ENCODE measurements at regions not wholly inside any gene's neighbourhood (a gene's known extent, or its start where the extent isn't known, plus 50 kb on each side); places are given as distances from the start of the nearest gene placed in this dataset.

DNA sequence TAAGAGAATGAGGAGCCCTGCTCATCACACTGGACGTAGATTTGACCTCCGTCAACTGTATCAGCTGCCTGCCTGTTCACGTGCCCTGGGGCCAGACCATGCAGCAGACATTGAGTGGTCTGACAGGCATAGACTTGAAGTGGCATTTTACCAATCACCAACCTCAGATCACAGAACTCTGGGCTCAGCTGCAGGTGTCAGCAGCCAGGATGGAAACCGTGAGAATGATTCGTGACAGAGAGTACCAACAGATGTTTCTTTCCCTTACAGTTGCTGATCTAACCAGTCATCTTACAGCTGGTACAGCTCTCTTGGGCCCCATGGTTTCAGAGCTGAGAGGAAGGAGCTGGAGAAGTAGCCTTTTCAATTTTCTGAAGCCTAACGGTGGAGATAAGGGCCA is 148.9 kb downstream of the EN1 start:
- no peak for DNase-seq (ENCODE audit: low read depth)

DNA sequence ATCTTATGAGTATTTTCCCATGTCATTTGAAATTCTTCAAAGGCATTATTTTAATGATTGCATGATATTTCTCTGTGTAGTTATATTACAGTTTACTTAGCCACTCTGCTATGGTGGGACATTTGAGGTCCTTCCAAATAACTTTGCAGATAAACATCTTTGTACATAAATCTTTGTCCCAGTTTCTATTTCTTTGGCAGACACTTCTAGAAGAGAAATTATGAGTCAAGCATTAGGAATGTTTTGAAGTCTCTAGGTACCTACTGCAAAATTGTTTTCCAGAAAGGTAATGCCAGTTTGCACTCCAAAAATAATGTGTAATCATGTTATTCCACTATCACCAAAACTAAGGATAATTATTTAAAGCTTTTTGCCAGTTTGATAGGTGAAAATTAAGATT is 149.7 kb downstream of the EN1 start:
- DNase-seq (ENCODE audit: low read depth) = no peak

DNA sequence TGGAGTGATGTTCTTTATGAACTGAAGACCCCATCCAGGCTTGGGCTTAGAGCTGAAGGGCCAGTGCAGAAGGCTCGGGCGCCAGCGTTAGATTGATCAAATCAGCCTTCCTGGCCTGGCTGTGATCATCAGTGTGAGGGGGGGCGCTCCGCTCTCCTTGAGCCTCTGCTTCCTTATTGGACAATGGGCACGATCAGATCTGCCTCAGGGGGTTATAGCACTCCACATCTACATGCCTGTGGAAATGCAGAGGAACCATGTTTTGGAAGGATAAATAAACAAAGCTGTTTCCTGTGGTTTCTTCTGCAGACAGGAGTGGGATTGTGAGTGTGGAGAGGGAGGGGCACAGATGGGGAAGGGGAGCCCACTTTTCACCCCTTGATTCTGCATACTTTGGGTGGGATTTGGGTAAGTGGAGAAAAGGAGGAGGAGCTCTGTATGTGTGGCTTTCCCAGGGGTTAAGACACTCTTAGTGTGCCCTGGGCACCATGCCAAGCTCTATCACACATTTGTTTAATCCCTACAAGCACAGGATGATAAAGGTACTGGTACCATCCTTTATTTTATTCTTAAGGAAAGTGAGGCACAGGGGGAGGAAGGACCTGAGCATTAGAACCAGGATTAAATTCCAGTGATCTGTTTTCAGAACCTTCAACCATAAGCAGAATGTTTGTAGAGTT is 150.5 kb downstream of the EN1 start:
- DNase-seq (ENCODE audit: low read depth) = no peak

DNA sequence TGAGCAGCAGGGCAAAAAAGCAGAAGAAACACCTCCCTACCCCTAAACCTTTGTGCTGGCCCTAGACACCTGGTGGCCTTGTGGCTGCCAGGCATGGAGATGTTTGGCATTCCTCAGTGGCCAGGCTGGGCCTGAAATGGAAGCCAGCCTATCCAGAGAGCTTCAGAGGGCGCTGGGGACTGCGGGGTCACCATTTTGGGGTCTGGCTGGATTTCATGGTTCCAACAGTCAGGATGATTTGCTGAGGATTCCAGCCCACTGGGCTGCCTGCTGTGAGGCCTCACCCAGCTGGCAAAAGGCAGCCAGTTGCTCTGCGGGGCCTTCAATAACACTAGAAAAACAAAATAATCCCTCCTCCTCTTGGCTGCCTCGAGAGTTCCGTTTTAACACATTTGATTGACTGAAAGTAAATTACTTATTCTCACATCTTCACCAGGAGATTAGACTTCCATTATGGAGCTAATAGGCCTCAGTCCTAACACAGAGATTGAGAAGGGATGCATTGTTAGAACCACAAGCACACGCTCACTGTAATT is 154.1 kb downstream of the EN1 start:
- DNase-seq (ENCODE audit: low read depth) = no peak

DNA sequence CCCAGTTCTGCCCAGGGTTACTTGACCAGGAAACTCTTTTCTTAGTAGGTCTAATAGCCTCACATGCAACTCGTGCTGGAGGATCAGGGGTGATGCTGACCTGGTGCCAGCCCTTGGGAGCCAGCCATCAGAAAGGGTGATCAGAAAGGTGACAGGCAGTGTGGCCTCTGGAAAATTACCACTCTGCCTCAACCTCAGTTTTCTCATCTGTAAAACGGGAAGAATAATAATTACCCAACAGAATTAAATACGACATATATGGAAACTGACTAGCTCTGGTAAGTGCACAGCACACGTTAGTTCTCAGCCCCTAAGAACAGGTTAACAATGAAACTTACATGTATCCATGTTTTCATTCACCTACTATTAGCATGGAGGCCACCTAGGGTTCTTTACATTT is 157.6 kb downstream of the EN1 start:
- DNase-seq (ENCODE audit: low read depth) = no peak

DNA sequence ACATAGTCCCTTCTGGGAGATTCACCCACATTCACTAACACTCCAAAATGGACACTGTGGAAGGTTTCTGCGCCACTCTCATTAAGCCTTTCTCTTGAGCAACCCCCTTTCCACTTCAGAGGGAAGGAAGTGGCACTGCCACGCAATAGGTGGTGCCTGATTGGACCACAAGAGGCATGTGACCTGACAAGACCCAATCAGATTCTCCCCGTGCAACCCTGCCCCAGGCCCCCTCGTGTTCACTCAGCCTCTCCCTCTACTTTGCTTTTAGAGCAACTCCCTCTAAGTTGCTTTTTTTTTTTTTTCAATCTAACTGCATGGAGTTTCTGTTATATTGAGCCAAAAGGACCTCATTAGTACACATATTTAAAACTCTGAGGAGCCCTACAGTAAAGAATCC is 158.0 kb downstream of the EN1 start:
- DNase-seq (ENCODE audit: low read depth) = no peak

DNA sequence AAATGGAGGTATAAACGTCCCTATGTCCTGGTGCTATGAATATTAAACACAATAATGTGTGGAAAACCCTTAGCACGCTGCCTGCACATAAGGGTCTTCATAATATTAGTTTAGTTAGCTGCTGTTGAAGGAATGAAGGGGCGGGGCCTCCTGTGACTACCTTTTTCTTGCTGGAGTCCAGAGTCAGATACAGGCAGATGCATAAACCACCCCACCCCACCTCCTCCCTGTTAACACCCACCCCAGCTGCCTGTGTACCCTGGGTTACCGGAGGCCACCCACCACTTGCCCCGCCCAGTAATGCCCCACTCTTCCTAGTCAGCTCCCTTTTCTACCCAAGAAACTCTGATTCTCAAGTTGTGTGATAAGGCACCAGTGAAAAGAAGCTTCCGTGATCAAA is 158.4 kb downstream of the EN1 start:
- DNase-seq (ENCODE audit: low read depth) = no peak

DNA sequence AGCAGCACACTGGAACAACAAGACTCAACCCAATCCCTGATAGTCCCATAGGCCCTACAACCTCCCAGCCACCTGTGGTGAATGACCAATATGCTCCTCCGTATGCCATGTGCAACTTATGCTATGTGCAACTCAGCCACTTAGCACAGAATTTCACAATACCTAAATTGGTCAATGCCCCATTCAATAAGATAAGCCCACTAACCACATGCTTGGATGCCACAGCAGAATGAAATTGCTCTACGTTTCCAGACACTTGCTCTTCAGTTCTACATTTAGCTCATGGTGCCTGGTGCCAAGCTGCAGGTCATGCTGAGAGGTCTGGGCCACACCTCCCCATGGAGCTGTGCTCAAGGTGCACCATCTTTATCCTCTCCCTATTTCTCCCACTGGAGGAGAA is 159.8 kb downstream of the EN1 start:
- DNase-seq (ENCODE audit: low read depth) = no peak

DNA sequence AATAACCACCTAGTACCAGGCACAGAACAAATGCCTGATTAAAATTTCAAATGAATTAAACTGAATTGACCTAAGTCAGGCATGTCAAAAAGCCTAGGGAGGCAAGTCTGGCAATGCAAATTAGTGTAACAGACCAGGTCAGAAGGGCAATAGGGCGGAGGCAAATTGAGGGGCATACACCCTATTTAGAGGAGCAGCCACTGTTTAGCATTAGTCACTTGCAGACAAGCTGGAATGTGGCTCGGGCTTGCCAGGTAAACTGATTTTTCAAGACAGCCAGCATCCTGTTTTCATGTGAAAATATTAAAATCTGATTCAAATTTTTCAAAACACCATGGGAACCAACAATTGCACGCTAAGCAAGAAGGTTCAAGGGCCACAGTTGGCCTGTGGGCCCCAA is 160.3 kb downstream of the EN1 start:
- DNase-seq (ENCODE audit: low read depth) = no peak

DNA sequence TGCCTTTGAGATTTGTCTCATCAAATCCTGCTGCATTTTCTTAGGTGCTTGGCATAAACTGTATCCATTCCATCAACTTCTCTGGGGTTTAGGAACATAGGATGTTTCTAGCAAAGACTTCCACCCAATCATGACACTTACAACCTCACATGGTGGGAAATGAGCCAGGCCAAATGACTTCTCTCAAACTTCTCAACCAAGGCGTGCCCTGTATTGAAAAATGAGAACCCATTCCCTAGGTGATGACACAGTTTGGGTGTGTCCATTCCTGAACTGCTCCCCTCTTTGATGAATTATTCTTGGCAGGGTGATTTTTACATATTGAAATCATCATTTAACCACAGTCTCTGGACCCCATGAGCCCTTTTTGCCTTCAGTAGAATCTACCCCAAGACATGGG is 161.1 kb downstream of the EN1 start:
- DNase-seq (ENCODE audit: low read depth) = no peak

DNA sequence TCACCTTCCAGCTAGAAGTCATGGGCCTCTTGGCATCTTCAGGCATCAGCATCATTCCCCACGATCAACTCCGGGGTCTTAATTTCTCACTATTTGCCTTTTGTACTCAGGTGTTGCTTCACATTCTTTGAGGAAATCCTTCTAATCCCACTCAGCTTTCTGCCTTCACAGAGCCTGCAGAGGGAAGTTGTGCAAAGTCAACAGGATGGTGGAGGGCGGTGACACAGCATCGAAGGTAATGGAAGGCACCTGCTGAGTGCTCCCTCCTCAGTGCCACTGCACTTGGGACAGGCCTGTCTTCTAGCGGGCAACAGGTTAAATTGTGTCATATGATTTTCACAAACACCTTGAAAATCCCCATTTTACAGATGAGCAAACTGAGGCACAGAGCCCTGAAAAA is 164.0 kb downstream of the EN1 start:
- no peak for DNase-seq (ENCODE audit: low read depth)

DNA sequence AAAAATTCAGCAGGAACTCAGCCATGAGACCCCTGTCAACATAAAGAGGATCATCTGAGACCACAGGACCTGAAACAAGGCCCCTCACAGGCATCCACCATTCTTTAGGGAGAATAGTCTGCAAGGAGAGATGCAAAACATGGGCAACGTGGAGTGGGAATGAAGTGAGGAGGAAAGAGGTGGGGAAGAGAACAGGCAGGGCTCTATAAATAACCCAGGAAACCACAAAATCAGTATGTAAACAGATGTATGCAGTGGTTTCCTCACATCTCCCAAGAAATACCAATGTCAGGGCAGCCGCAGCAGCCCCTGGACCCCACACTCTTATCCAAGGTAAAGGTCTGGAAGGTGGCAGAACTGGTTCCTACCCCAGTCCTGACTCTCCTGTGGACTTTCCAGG is 168.5 kb downstream of the EN1 start:
- no peak for DNase-seq (ENCODE audit: low read depth)

DNA sequence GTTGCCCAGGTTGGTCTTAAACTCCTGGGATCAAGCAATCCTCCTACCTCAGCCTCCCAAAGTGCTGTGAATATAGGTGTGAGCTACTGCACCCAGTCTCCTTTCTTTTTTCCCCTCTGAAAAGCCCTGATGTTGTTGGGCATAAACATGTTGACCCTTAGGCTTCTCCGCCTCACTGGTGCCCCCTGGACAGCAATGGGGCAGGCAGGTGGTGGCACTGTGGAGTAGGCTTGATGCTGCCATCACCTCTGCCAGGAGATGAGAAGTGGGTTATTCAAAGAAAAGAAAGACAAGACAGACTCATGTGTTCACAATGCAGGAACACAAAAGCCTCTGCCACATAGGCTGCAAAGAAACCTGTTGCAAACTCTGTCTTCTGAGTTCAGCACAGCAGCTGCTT is 169.9 kb downstream of the EN1 start:
- DNase-seq (ENCODE audit: low read depth) = no peak

DNA sequence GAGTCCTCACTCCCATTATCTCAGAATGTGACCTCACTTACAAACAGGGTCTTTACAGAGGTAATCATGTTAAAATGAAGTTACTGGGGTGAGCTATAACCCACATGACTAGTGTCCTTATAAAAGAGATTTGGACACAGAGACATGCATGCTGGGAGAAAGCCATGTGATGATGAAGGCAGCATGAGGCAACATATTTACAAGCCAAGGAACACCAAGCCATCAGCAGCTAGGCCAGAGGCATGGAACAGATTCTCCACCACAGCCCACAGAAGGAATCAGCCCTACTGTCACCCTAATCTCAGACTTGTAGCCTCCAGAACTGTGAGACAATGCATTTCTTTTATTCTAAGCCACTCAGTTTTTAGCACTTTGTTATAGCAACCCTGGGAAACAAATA is 171.9 kb downstream of the EN1 start:
- DNase-seq (ENCODE audit: low read depth) = no peak

DNA sequence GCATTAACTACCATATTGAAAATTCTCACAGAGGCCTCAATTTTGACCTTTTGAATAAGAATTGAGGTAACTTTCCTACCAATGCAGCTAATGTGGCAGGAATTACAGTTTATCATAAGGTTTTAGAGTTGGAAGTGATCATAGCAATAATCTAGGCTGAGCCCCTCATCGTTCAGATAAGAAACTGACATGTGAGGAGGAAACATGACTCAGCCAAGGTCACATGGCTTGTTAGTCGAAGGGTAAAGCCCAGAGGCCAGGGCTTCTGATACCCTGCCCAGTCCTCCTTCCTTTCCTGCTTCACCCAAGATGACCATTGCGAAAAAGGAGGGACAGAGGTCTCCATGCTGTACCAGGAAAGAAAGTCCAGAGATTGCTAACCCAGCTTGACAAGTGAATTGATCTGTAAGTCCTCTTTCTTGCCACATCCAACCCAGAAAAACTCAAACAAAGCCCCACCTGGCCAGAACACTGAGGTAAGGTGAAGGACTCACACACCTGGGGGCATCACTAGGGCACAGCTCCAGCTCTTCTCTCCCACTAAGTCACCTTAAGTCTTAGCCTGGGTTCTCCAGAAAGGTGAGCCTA is 174.8 kb downstream of the EN1 start:
- no peak for DNase-seq (ENCODE audit: low read depth)

DNA sequence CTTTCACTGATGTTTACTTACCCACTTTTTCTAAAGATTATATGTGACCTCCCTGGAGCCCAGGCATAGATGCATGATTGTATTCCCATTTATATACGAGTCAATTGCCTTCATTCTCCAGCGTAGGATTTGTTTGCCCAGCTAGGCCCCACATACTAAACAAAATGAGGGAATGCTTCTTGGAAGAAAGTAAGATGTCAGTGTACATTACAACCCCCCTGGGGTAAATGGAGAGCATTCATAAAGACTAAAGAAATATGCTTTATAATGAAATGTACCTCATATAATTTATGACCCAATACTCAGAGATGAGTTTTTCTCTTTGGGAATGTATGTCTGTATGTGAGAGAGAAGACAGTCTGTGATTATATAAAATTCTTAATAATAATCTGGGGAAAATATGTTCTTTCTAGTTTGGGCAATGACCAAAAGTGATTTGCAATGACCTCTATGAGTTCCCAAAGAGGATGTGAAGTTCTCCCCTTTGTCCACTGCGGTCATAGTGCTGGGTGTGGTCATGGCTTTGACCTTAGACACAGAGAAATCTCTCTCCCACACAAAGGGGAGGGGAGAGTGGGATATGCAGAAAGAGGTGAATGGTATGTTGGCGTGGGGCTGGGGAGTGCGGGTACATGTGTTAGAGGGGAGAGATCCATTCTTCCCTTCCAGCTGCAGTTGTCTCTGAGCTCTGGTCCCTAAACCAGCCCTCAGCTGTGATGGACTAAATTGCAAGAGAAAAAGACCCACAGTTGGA is 175.6 kb downstream of the EN1 start:
- no peak for DNase-seq (ENCODE audit: low read depth)

DNA sequence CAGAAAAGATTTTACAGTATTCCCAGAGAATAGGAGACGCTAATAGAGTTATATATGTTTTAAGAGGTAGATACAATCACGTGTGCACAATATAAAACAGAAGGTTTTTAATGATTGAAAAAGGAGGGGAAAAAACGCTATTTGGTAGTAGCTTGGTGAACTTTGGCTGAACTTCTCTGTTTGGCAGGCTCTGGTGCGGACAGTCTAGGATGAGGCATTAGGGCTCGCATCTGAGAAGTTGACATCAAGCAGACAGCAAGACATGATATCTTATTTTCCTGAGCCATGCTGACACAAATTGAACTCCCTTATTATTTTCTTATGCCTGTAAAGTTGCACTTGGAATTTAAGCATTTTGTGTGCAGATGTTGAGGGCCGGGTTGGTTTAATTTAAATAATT is 176.6 kb downstream of the EN1 start:
- DNase-seq (ENCODE audit: low read depth) = no peak

DNA sequence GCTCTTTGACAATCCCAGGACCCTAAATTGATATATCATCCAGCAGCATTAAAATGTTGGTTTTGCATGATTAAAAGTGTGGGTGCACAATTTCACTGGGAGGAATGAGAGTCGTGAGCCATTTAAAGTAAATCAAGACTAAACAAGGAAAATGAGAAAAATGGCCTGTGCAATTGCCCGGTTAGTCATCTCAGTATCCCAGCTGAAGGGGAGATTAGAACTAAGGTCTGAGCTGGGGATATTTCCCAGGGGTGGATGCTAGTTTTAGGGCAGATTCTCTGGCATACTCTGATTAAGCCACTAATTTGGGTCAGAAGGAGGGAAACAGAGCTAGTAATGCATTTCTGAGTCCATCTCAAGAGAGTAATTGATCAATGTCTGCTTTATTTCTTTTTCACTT is 177.2 kb downstream of the EN1 start:
- DNase-seq (ENCODE audit: low read depth) = no peak

DNA sequence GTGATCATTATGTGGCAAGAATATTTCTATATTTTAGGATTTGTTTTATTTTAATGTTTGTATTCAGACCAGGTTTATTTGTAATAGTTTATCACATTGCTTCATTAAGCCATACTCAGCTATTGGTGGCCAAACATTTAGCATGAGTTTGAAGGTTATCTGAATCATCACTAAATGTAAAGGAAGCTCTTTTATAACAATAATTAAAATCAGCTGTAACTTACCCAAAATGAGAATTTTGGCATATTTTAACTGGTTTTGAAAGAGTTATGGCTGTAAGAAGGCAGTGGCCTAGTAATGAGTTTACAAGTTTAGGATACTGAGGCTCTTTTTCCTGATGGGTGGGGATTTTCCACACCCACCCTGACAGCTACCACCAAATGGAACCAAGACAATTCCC is 177.8 kb downstream of the EN1 start:
- no peak for DNase-seq (ENCODE audit: low read depth)

DNA sequence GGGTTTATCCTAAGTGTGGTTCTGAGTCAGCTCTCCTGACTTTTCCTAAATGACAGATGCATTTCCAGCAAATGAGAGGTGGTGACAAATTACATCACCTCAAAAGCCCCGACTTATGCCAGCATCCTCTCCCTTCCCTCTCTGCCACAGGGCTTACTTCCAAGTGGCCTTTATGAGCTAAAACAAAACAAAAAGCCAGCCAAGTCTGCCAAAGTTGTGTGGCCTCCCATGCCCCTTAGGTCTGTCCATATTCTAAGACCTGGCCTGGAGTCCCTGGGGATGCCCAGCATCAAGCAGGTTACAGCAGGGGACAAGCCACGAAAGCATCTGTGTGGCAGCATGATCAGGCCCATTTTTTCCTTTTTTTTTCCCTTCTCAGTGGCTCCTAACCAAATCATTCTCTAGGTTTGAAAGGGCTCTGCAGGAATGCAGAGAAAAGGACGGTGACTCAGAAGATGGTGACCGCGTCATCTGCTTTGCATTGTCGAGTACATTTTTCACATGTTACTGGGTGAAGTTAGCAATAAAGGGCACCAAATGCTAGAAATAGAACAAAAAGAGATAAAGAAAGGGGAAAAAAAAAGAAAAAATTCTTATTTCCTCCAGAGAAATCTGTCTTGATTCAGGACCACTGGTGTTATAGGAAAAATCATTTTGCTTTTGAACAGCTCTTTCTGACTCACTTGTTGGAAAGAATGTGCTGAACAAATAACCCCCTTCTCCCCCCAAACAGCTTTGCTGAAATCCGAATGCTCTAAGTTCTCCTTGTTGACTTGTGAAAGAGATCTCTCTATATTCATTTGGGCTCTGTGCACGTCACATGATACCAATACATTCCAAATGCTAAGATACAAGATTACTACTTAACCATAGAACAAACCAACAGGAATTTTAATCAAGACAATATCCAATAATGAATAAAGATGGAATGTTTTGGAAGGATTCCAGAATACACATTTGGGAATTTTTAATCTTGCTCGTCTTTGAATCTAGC is 178.7 kb downstream of the EN1 start:
- DNase-seq (ENCODE audit: low read depth) = no peak

DNA sequence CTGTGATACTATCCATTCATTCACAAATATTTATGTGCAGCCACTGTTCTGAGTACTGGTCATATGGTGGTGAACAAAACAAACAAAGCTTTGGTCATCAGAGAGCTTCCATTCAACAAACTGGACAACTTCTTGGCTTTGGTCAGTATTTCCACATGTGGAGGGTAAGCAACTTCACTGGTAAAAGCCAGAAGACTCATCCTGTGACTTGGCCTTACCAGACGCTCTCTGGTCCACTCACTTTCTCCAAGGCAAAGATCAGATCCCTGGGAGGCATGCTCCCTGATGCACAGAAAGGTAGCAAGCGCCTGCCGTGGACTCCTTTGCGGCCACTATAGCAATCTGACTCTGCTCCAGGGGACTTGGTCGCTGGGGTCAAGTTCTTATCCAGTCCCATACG is 179.5 kb downstream of the EN1 start:
- DNase-seq (ENCODE audit: low read depth) = no peak

DNA sequence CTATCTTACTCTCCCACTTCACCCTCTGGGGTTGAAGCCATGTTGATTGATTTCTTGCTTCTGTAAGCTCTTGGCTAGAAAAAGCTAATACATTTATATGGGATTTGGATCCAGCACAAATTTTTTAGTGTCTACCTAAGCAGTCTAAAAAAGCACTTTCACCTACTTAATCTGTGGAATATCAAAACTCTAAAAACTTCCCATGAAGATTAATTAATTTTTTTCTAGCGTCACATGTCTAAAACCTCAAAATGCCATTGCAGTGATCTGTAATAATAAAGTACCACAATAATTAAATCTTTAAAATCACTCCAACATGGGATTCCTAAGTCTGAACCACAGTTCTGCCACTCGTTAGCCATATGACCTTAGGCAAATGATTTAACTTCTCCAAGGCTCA is 180.1 kb downstream of the EN1 start:
- DNase-seq (ENCODE audit: low read depth) = no peak
